ENCODE measurements at regions not wholly inside any gene's neighbourhood (a gene's known extent, or its start where the extent isn't known, plus 50 kb on each side); places are given as distances from the start of the nearest gene placed in this dataset.
"Not testable (repeated sequence)": the region's sequence is repeated elsewhere in the genome, so short reads cannot be mapped to it uniquely, and the experiment has no call there.

DNA sequence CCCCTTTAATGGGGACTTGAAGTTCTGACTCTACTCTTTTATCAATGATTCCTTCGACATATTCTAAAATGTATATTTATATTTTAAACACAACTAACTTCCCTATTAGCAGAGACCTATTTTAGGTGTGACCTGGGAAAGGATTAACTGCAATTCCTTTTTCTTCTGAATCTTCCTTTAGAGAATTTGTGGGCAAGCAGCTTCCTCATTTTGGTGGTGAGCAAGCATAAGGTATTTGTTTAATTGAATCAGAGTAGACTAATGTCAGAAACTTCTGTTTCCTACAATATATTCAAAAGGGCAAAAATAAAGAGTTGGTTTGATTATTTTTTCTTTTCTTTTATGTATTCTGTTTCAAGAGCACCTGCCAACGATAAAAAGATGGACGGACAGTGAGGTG lies 237.0 kb downstream of the IKZF2 start:
- in situ Hi-C loops (cut with MboI; ENCODE audit: low sequenced_read_pairs), result no loop called here

DNA sequence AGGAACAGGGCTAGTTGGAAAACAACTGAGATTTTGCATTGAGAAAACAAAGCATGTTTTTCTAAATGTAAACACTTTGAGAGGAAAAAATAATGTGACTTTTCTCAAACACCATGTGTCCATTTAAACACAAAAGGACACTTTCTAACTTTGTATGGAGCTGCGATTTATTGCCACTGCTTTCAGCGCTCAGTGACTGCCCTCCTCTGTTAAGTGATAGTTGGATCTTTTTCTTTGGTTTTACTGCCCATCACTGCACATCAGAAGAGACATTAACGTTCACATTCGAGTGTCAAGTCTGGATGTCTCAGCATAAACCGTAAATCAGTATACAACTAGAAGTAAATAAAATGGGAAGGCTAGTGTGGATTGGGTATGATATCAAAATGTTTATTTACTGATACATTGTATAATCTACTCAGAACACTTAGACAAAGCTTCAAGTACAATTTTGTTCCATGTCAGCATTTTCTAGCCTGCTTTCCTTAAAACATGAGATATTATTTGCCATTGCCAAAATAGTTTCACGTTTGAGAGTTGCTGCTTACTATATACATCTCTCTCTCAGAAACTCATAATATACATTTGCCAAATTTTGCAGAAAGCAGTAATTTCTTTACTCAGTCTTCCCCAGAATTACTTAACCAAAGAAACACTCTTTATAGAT lies 237.6 kb downstream of the IKZF2 start:
- in situ Hi-C loops (cut with MboI; ENCODE audit: low sequenced_read_pairs), result no loop called here

DNA sequence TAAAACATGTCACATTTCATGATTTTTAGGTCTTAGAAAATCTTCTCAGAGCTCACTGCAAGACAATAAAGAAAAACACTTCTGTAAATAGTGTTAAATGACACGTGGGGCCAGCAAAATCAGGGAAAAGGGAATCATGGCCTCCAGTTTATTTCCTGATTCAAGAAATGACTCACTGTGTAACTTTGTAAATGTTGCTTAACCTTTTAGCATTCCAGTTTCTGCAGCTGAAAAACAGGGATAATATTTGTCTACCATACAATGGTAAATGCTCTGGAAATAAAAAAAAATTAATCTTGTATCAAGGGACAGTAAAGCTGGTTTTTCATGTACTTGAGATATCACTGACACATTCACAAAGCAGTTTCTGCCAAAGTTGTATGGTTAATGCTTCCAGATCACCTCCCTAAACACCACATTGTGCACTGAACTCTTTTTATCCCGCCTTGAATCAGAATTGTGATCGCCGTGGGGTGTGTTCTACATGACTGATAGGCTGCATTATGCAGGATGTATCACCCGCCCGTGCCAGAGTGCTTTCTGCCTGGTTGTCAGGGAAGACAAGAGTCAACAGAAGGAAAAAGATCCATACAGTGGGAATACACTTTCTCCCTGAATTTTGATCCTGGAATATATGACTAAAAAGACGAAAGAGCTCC lies 238.8 kb downstream of the IKZF2 start:
- in situ Hi-C loops (cut with MboI; ENCODE audit: low sequenced_read_pairs), result no loop called here

DNA sequence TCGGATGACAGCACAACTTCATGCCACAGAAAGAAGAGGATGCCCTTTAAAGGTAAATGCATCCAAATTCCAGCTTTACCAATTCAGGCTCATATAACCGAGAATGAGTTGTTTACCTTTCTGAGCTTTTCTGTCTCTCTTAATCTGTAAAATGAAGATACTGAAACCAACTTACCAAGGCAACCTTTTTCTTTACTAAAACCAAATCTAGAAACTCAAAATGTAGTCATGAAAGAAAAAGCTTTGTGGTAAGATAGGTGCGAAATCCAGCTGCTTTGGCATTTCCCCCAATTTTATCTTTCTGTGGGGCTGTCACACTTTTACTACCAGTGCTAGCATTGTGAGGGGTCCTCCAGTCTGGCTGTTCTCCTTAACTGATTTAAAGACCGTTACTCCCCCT lies 240.4 kb downstream of the IKZF2 start:
- in situ Hi-C loops (cut with MboI; ENCODE audit: low sequenced_read_pairs), result no loop called here

DNA sequence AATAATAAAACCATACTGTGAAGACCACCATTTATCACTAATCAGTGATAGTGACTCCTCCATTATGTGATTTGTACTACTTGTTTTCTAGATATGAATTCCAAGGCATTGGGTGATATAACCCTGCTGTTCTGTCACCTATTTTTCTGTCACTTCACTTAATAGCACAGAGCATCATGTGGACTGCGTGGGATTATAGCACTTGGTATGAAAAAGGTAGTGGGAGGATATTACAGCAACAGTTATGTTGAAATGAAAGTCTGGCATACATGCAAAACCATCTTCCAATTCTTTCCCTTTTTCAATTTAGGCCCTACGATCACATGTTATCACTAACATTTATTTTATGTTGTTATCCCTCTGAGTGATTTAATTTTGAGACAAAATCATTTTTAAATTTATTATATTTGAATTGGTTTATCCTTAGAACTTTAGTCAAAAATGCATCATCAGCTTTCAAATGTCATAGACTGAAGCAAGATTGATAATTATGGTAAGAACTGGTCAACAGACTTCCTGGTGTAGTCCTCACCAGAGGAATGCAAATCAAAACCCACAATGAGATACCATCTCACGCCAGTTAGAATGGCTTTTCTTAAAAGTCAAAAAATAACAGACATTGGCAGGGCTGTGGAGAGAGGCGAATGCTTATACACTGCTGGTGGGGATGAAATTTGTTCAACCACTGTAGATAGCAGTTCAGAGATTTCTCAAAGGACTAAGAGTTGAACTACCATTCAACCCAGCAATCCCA lies 242.6 kb downstream of the IKZF2 start:
- in situ Hi-C loops (cut with MboI; ENCODE audit: low sequenced_read_pairs), result no loop called here

DNA sequence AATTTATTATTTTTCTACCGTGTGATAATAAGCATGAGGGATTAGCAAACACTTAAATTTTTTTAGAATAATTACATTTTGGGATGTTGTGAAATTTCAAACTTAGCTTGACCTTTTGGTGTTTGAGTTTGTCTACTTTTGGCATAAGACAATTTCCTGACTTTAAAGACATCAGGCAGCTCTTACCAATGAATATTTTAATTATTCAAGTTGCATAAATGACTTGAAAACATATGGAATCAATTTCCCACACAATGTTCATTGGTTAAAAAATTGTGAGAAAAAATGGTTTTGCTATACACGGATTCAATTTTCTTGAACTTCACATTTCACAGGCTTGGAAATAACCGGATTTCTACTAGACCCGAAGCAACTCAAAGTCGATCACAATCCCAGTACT lies 243.4 kb downstream of the IKZF2 start:
- in situ Hi-C loops (cut with MboI; ENCODE audit: low sequenced_read_pairs), result no loop called here

DNA sequence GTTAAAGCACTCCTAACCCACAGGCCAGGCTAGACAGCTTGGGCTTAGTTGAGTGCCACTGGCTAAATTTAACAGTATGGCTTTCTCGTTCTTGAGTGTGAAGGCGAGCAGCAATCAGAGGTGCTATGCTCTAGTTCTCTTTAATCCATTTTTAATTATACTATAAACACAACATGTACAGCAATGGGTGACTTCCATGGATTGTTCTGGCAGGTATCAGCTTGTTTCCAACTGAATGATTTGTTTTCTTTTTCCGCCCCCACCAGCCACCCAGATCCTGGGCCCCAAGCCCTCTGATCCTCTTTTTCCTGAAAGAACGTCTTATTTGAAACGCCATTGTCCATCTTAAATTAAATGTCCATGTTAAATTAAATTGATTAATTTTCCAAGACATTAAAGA lies 244.8 kb downstream of the IKZF2 start:
- in situ Hi-C loops (cut with MboI; ENCODE audit: low sequenced_read_pairs), result no loop called here

DNA sequence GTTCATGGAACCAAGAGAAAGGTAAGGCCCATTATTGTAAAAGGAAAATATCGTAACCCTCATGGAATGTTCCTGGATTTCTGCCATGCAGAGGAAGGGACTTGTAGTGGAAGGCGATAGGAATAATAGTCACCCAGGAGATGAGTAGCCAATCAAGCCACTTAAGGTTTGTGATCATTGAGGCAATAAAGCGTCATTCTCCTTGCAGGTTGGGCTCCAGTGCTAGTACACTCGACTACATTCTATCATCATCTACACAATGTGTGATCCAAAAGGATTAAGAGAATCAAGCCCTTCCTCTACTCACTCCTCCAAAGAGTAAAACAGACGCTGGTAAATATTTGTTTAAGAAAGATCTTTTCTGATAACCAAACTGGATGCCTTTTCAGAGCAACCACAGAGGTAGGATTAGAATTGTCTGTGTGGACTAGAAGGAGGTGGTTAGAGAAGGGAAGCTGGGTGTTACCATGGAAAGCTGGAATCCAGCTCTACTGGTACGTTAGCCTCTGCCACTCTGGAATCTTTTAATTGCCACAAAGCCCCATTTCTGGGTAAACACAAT lies 245.7 kb downstream of the IKZF2 start:
- in situ Hi-C loops (cut with MboI; ENCODE audit: low sequenced_read_pairs), result no loop called here

DNA sequence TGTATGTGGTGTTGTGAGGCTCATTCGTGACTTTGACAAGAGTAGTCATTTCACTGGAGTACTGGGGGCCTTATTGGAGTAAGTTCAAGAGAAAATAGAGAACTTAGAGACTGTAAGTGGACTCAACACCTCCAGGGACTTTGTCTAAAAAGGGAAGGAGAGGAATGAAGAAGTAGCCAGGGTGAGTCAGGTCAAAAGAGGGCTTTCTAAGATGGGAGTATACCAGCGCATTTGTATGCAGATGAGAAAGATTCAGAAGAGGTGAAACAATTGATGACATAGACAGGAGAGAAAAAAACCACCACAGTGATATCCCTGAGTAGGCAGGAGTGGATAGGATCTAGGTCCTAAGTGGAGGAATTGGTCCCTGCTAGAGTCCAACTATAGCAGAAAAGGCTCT lies 246.8 kb downstream of the IKZF2 start:
- in situ Hi-C loops (cut with MboI; ENCODE audit: low sequenced_read_pairs), result no loop called here

DNA sequence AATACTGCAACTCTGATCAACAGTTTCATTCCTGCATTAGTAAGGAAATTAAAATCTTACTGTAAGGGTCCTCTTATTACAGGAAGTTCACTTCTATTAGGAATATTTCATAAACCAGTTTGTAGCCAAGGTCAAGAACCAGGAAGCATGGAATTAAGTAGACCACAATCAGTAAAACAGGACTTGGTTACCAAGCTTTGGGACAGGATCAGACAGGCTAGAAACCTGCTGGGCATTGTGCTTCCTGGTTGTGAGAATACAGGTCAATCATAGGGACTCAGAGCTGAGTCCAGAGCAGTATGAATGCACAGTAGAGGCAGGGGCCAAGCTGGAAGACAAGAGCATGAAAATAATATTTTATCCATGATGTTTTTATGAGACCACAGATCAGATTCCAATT lies 248.0 kb downstream of the IKZF2 start:
- in situ Hi-C loops (cut with MboI; ENCODE audit: low sequenced_read_pairs), result no loop called here

DNA sequence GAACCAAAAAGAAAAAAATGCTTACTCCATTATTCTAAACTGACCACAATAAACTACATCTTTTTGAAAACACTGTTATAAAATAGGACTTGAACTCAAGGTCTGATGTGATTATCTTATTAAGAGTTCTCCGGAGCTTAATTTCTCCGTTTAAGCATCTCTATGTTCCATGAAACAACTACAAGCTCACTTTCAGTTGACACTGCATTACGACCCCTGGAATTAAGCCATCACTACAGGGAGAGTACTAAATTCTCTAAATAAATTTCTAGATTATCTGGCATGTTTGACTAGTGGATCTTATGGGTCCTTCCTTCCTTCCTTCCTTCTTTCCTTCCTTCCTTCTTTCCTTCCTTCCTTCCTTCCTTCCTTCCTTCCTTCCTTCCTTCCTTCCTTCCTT lies 249.0 kb downstream of the IKZF2 start:
- in situ Hi-C loops (cut with MboI; ENCODE audit: low sequenced_read_pairs), result no loop called here

DNA sequence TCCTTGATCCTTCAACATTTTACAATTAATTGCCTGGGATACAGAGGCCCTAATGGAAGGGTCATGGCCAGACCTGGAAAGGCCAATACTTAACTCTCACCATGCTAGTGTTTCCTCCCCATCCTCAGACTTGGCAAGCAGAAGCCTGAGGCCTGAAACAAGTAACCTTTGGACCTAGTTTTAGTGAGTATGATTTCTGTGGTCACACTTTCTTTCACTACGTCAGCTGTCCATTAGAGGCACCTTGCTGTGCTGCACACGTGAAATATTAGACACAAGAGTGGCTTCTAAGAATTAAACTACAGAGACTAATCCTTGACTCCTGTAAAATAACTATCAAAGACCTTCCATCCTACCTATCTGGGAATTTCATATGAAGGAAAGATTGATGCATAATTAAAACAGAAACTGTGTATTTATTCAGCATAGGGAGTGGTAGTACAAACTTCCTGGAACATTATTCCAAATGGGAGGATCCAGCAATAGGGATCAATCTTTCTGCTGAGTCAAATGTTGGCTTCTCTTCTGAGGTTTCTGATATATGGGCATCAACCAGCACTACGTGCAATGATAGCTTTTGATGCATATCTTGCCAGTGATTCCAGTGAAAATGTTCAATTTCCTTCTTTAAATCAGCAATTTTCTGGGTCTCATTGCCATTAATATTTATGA lies 249.7 kb downstream of the IKZF2 start:
- in situ Hi-C loops (cut with MboI; ENCODE audit: low sequenced_read_pairs), result no loop called here

DNA sequence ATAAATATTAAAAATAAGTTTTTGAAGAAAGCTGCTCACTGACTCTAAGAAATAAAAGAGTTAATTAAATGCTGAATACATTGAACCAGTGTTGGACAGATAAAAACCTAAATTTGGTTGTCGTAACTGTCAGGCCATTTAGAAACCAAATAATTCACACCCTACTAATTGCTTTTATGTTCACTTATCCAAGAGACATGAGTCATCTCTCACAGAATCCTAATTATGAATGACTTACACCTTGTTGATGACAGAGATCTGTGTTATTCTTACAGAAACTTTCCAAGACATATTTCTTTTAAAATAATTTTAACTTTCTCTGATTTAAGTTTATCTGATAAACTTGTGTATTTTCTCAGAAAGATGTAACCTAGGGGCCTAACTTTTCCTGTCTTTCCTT lies 250.7 kb downstream of the IKZF2 start:
- in situ Hi-C loops (cut with MboI; ENCODE audit: low sequenced_read_pairs), result no loop called here

DNA sequence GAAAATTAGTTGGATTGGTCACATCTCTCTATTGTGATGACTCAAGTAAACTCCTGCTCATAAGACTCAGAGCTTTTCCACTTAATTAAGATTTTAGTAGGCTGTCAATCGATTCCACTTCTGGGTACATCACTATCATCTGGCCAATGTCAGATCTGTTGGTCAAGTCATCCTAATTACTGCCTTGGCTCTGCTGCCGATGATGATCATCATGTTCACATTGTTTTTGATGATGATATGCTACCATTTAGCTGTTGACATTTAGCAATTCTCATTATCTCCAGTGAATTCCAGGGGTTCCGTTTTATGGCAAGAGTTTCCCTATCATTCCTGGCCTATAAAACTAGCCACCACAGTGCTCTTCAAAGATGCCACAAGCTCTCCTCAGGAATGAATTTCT lies 253.4 kb downstream of the IKZF2 start:
- in situ Hi-C loops (cut with MboI; ENCODE audit: low sequenced_read_pairs), result no loop called here

DNA sequence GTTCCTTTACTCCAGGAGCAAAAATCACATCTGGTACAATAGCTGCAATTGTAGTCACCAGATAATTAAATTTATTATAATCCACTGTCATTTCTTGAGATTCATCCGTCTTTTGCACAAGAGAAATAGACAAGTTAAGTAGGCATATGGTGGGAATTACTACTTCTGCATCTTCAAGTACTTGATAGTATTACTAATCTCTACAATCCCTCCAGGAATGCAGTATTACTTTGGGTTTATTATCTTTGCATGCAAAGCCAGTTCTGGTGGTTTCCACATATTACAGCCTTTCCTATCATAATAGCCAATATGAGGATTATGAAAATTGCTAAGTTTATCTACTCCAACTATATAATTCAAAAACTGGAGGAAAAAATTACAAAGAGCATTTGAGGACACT lies 254.1 kb downstream of the IKZF2 start:
- in situ Hi-C loops (cut with MboI; ENCODE audit: low sequenced_read_pairs), result no loop called here

DNA sequence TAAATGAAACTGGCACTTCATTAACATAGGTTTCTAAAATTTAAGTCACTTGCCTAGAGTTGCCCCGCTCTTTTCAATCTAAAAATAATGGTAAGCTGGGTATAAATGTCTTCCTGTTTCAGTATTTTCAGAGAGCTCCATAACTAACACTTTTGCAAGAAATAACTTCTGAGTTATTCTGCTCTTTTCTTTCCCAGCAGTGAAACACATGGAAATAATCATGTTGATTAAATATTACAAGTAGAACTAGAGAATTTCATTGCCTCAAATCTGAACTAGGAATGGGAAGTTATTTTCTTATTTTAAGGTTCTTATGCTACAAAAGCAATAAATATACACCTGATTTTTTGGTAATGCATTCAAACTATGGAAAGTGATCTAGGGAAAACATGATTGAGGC lies 257.4 kb downstream of the IKZF2 start:
- in situ Hi-C loops (cut with MboI; ENCODE audit: low sequenced_read_pairs), result no loop called here

DNA sequence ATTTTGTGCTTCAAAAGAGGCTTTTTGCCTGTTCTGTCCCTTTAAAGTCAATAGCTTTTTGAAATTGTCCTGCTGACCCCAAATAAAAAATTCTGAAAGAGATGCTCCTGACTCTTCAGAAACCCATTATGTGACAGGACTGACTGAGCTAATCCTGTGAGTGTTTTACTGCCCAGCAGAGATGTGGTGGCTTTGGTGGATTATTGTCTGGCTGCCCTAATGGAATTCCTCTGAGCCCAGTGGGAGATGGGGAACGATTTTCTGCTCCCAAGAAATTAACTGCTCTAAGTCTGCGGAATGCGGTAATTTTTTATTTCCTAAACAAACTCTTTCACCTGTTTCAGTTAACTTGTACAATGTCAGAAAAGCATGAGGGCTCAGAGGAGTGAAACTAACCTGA lies 258.2 kb downstream of the IKZF2 start:
- in situ Hi-C loops (cut with MboI; ENCODE audit: low sequenced_read_pairs), result no loop called here

DNA sequence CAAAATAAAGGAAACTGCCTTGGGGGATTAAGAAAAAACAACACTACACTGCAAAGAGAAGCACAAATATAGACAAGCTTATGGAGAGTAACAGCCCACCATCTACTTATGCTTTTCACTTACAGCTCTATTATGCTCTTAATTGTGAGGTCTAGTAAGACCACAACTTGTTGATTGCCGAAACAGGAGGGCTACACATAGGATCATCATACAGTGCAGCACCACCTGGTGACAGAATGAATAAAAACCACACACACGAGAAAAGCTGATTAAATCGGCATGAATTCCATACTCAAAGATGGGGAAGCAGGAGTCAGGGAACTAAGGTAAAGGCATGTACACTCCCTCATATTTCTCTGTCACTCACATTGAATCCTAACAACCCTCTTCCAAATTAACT lies 259.2 kb downstream of the IKZF2 start:
- in situ Hi-C loops (cut with MboI; ENCODE audit: low sequenced_read_pairs), result no loop called here

DNA sequence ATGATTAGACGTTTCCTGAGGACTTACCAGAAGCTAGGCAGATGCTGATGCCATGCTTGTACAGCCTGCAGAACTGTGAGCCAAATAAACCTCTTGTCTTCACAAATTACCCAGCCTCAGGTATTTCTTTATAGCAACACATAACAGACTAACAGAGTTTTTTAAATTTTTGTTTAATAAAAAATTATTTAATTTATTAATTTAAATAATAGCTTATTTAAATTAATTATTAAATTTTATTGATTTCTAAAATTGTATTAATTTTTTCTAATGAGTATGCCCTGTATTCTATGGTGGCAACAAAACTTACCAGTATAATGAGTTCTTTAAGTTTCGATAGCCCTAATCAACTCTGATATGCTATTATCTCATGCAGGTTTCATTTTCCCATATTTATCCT lies 259.8 kb downstream of the IKZF2 start:
- in situ Hi-C loops (cut with MboI; ENCODE audit: low sequenced_read_pairs), result no loop called here

DNA sequence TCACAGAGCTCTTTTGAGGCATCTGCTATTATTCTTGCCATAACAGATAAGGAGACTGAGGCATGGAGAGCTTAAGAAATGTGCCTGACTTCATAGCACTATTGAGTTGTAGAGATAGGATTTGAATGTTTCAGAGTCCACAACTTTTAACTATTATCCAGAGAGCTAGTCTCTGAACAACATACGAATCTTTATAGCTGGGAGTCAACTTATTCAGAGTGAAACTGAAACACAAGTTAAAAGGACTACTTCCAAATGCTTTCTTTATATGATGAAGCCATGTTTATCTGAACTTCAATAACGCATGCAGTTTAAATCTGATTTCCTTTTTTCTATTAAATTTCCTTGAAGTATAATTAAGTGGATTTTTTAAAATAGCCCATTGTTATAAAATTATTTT lies 268.8 kb downstream of the IKZF2 start:
- in situ Hi-C loops (cut with MboI; ENCODE audit: low sequenced_read_pairs), result no loop called here

DNA sequence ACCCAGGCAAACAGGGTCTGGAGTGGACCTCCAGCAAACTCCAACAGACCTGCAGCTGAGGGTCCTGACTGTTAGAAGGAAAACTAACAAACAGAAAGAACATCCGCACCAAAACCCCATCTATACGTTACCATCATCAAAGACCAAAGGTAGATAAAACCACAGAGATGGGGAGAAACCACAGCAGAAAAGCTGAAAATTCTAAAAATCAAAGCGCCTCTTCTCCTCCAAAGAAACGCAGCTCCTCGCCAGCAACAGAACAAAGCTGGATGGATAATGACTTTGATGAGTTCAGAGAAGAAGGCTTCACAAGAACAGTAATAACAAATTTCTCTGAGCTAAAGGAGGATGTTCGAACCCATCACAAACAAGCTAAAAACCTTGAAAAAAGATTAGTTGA lies 274.9 kb downstream of the IKZF2 start:
- in situ Hi-C loops (cut with MboI; ENCODE audit: low sequenced_read_pairs), result not testable (repeated sequence)

All from HL-60/S4 treated with retinoic acid at 250 ng/mL for 4 days and 3 days (cell line).